Erythroblast (primary cell): ENCODE measurements at regions not wholly inside any gene's neighbourhood (a gene's known extent, or its start where the extent isn't known, plus 50 kb on each side); places are given as distances from the start of the nearest gene placed in this dataset.

Experiments
- GATA1 ChIP-seq: IDR thresholded peaks from 2 replicates; pipeline ENCODE4 v1.6.1; 2011; ENCODE audit warnings: low read depth, mild to moderate bottlenecking, control low read depth, low read length, moderate library complexity
- POLR2A ChIP-seq: IDR thresholded peaks from 2 replicates; pipeline ENCODE4 v1.6.1; 2011; ENCODE audit warnings: mild to moderate bottlenecking, low read length

- no peak for TF ChIP-seq POLR2A
- no peak for TF ChIP-seq GATA1
Observed at GRCh38 chr3:189040656-189041335, 131.0 kb upstream of the TPRG1 start.
